HFF-Myc (cell line): ENCODE measurements at regions not wholly inside any gene's neighbourhood (a gene's known extent, or its start where the extent isn't known, plus 50 kb on each side); places are given as distances from the start of the nearest gene placed in this dataset.

Source experiments
- DNase-seq: peaks from one replicate; pipeline ENCODE4 v3.0.0-alpha.2; 2011; ENCODE audit warnings: low read depth; ENCODE audit errors: extremely low read depth
- H3K4me3 ChIP-seq: replicated peaks from 2 replicates; pipeline ENCODE4 v1.5.1; 2011; ENCODE audit warnings: low read depth, mild to moderate bottlenecking, control low read depth, low read length
- TF ChIP-seq, protein P1 (sequence below): IDR thresholded peaks from 2 replicates; pipeline ENCODE4 v1.5.1; 2012; ENCODE audit warnings: mild to moderate bottlenecking, low read depth, low read length, control low read depth; ENCODE audit errors: missing control alignments

DNA sequence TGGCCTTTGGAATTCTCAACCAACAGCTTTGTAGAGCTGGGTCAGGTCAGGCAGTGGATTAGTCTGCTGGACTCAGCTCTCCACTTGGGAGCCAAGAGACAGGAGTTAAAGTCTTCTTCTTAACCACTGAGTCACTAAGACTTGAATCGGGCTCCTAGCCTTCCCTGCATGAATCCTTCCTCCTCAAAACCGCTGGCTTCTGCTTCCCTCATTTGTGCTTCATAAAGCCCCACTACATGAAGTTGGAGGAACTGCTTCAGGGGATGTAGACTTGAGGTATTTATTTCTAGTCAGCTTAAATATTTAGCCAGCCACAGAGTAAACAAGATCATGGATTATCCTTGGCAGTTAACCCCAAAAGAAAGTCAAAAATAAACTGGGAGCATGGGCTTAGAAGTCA, 536.3 kb upstream of the TNP1 start:
- H3K4me3 ChIP-seq: no peak overlapping the region
- TF ChIP-seq, protein P1, sequence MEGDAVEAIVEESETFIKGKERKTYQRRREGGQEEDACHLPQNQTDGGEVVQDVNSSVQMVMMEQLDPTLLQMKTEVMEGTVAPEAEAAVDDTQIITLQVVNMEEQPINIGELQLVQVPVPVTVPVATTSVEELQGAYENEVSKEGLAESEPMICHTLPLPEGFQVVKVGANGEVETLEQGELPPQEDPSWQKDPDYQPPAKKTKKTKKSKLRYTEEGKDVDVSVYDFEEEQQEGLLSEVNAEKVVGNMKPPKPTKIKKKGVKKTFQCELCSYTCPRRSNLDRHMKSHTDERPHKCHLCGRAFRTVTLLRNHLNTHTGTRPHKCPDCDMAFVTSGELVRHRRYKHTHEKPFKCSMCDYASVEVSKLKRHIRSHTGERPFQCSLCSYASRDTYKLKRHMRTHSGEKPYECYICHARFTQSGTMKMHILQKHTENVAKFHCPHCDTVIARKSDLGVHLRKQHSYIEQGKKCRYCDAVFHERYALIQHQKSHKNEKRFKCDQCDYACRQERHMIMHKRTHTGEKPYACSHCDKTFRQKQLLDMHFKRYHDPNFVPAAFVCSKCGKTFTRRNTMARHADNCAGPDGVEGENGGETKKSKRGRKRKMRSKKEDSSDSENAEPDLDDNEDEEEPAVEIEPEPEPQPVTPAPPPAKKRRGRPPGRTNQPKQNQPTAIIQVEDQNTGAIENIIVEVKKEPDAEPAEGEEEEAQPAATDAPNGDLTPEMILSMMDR: no peak
- DNase-seq: no peak

GRCh38 chr2:217394510-217395351, 534.9 kb upstream of the TNP1 start:
- TF ChIP-seq, protein P1: no peak
- no peak for DNase-seq
- no peak overlapping the region for H3K4me3 ChIP-seq

GRCh38 chr2:217393585-217394032, 533.7 kb upstream of the TNP1 start:
- TF ChIP-seq, protein P1: no peak
- peak; percentile 81 for DNase-seq
- no peak overlapping the region for H3K4me3 ChIP-seq

DNA sequence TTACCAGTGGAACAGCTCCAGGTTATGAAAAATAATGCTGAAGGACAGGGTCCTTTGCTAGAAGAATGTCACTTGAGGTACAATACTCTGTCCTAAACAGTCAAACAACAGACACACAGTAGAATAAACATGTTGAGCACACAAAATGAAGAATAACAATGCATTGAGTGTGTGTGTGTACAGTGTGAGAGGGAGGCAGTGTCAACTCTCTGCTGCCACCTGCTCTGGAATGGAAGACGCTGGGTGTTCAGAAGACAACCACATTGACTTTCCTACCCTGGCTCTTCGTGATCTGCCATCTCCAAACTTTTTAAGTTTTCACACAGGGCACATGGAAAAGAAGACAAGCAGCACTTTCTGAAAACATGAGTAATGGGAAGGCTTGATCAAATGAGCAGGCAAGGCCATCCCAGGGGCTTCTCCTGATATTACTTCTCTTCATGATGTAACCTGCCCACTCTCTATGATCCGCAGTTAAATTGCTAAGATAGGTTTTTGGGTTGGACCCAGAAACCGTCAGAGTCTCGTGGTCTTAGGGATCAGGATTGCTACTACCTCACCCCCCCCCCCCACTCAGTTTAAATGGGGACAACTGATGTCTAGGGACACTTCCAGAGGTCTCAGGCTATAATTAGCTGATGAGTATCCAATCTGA, 533.2 kb upstream of the TNP1 start:
- DNase-seq: no peak
- no peak overlapping the region for H3K4me3 ChIP-seq
- TF ChIP-seq, protein P1: no peak

DNA sequence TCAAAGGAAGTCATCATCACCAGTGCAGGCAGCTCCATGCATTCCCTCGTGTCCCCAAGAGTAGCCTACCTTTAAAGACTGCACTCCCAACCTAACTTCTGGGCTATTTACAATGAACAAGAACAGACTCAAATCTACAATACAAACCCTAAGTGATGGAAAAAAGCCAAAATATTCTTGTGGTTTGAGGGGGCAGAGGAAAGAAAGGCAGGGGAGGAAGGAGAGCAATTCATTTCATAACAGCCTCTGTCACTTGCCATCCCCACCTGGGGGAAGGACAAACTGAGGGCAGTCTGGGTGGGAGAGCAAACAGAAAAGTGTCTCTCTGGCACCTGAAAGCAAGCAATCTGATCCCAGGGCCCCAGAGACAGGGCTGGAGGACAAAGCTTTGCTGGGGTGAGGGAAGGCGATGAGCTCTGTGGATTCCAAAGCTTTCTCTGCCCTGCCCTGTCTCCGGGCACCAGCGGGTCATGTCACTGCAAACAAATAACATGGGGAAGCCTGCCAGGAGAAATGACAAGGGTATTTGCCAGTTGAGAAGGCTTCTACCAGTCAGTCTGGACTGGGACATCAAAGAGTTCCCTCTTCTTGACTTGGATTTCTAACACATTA, 528.0 kb upstream of the TNP1 start:
- no peak for DNase-seq
- H3K4me3 ChIP-seq: no peak overlapping the region
- TF ChIP-seq, protein P1: no peak

- TF ChIP-seq, protein P1: no peak
- no peak for DNase-seq
- H3K4me3 ChIP-seq: no peak overlapping the region
These were observed 526.2 kb upstream of the TNP1 start for GRCh38 chr2:217386041-217386440.
